Testis (tissue), 2 donors: ENCODE measurements at regions not wholly inside any gene's neighbourhood (a gene's known extent, or its start where the extent isn't known, plus 50 kb on each side); places are given as distances from the start of the nearest gene placed in this dataset.

Experiments used
- DNase-seq: peaks from one replicate; pipeline ENCODE4 v3.0.0-alpha.2; 2019
- H3K27ac ChIP-seq, 2 donors: fragments of 200-600 bp; sonication (generic); one replicate each; pipeline ENCODE4 v1.5.1; 2019
- H3K27me3 ChIP-seq: fragments of 200-600 bp; sonication (generic); one replicate; pipeline ENCODE4 v1.5.1; 2019
- H3K36me3 ChIP-seq: fragments of 200-600 bp; sonication (generic); one replicate; pipeline ENCODE4 v1.5.1; 2017; ENCODE audit warnings: low read depth; ENCODE audit errors: missing control alignments
- H3K4me1 ChIP-seq: fragments of 200-600 bp; sonication (generic); one replicate; pipeline ENCODE4 v1.5.1; 2019
- H3K4me3 ChIP-seq, 2 donors: fragments of 200-600 bp; sonication (generic); one replicate each; pipeline ENCODE4 v1.5.1; 2017 to 2019
- H3K9me3 ChIP-seq: fragments of 200-600 bp; sonication (generic); one replicate; pipeline ENCODE4 v1.5.1; 2017
- POLR2A ChIP-seq: fragments of 450-650 bp; IDR thresholded peaks from one replicate; pipeline ENCODE4 v1.6.1; 2017; ENCODE audit warnings: antibody characterized with exemption, mild to moderate bottlenecking, moderate library complexity
- WGBS, 2 donors: methylation state at CpG; one replicate each; pipeline ENCODE4 v1.1.5; 2018; 5-methylcytosine and 5-hydroxymethylcytosine counted together
- intact Hi-C: fragments of 100-400 bp; cut with DNase I; formaldehyde crosslinking; loops from one replicate; pipeline ENCODE4 v1.15.1; 2023; ENCODE audit warnings: low total_unique reads
- TF ChIP-seq, protein P1 (sequence below), 3 experiments: fragments of 450-650 bp in 2 of 3; fragments of 200-600 bp in 1 of 3; sonication (generic) in 1 of 3; IDR thresholded peaks; one replicate each; pipeline ENCODE4 v1.5.1; 2016 to 2019; ENCODE audit warnings: antibody characterized with exemption in 3 of 3, mild to moderate bottlenecking in 2 of 3, moderate library complexity in 1 of 3

- Histone ChIP-seq H3K27ac (no peak overlapping the region), H3K4me1 (no peaks in the 10 kb centered on the region), H3K36me3 (no peaks in the 10 kb centered on the region), H3K27me3 (no peaks in the 10 kb centered on the region), H3K9me3 (no peaks in the 10 kb centered on the region), H3K4me3 (no peak overlapping the region)
- 58 to 78% methylated on average over 2 of the region's 2 CpGs for WGBS, 2 donors
- TF ChIP-seq POLR2A, result no peak
- TF ChIP-seq, protein P1, sequence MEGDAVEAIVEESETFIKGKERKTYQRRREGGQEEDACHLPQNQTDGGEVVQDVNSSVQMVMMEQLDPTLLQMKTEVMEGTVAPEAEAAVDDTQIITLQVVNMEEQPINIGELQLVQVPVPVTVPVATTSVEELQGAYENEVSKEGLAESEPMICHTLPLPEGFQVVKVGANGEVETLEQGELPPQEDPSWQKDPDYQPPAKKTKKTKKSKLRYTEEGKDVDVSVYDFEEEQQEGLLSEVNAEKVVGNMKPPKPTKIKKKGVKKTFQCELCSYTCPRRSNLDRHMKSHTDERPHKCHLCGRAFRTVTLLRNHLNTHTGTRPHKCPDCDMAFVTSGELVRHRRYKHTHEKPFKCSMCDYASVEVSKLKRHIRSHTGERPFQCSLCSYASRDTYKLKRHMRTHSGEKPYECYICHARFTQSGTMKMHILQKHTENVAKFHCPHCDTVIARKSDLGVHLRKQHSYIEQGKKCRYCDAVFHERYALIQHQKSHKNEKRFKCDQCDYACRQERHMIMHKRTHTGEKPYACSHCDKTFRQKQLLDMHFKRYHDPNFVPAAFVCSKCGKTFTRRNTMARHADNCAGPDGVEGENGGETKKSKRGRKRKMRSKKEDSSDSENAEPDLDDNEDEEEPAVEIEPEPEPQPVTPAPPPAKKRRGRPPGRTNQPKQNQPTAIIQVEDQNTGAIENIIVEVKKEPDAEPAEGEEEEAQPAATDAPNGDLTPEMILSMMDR (IDR thresholded peaks at IDR 0.05), result no peak
- intact Hi-C loops, result no loop called here
- DNase-seq, result no peak
Observed at GRCh38 chr7:32264702-32265284, 194.6 kb upstream of the PDE1C start.

GRCh38 chr7:32263611-32264010, 193.4 kb upstream of the PDE1C start:
- TF ChIP-seq, protein P1 (IDR thresholded peaks at IDR 0.05), result no peak
- no peak for TF ChIP-seq POLR2A
- intact Hi-C loops, result no loop called here
- Histone ChIP-seq H3K27ac (no peak overlapping the region), H3K27me3 (no peaks in the 10 kb centered on the region), H3K9me3 (no peaks in the 10 kb centered on the region), H3K36me3 (no peaks in the 10 kb centered on the region), H3K4me3 (no peak overlapping the region), H3K4me1 (no peaks in the 10 kb centered on the region)
- DNase-seq, result no peak

DNA sequence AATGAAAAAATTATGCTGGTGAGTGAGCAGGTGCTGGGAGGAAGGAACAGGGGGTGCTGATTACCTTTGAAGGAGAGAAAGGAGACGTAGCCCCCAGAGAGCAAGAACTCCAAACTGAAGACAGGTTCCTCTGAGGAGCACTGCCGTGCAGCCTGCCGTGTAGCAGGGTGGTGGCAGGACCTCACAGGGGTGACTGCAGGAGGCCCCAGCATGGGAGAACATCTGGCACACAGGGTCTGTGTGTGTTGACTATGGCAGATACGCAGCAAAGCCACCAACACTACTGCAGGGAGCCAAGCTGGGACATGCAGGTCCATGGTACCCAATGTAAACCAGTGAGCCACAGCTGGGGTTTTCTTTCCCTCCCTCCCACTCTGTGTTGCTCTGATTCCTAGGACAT, 192.1 kb upstream of the PDE1C start:
- WGBS, 2 donors, result 71 to 76% methylated on average over 3 to 4 of the region's 4 CpGs
- DNase-seq, result no peak
- Histone ChIP-seq H3K4me3 (no peak overlapping the region), H3K27ac (no peak overlapping the region), H3K4me1 (no peaks in the 10 kb centered on the region), H3K27me3 (no peaks in the 10 kb centered on the region), H3K9me3 (no peaks in the 10 kb centered on the region), H3K36me3 (no peaks in the 10 kb centered on the region)
- TF ChIP-seq POLR2A, result no peak
- TF ChIP-seq, protein P1 (IDR thresholded peaks at IDR 0.05), result no peak
- intact Hi-C loops, result no loop called here

DNA sequence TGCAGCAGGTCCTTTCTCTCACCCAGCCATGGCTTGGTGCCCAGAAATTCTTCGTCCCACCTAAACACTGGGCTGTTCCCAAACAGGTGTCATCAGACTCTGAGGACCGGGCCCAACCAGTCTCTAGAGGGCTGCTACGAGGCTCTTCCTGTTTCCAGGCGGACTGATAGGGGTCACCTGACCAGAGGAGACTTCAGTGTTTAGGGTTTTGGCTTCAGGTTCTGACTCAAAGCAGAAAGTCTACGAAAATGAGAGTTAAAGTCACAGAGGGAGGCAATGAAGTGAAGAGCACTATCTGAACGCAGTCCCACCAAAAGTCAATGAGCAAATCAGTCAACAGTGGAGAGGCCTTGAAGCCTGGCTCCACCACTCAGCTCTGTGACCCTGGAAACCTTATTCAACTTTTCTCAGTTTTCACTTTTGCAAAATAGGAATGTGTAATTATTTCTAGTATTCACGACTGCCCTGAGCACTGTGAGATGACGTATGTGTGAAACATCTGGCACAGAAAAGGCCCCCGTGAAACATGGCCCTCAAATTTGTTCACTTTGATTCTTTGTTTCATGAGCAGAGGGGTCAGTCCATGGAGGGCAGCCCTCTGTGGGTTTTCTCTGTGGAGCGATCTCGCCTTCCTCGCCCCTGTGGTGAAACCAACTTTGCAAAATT, 189.9 kb upstream of the PDE1C start:
- H3K9me3 ChIP-seq, result no peaks in the 10 kb centered on the region
- WGBS, 2 donors, result 73 to 78% methylated on average over 12 of the region's 12 CpGs
- TF ChIP-seq, protein P1 (IDR thresholded peaks at IDR 0.05), result no peak
- TF ChIP-seq POLR2A, result no peak
- no peaks in the 10 kb centered on the region for H3K27me3 ChIP-seq
- no peak overlapping the region for H3K4me3 ChIP-seq
- H3K36me3 ChIP-seq, result no peaks in the 10 kb centered on the region
- H3K4me1 ChIP-seq, result no peaks in the 10 kb centered on the region
- intact Hi-C loops, result no loop called here
- H3K27ac ChIP-seq, result no peak overlapping the region
- DNase-seq, result no peak

- intact Hi-C loops, result no loop called here
- WGBS, 2 donors, result 84 to 93% methylated on average over 4 of the region's 4 CpGs
- TF ChIP-seq POLR2A, result no peak
- TF ChIP-seq, protein P1 (IDR thresholded peaks at IDR 0.05), result no peak
Observed at GRCh38 chr7:32258265-32258664, 188.1 kb upstream of the PDE1C start.

More at GRCh38 chr7:32258265-32258664, 188.1 kb upstream of the PDE1C start:
- H3K27ac ChIP-seq, result no peak overlapping the region
- no peaks in the 10 kb centered on the region for H3K36me3 ChIP-seq
- H3K9me3 ChIP-seq, result no peaks in the 10 kb centered on the region
- H3K27me3 ChIP-seq, result no peaks in the 10 kb centered on the region
- no peak for DNase-seq
- H3K4me3 ChIP-seq, result no peak overlapping the region
- H3K4me1 ChIP-seq, result no peaks in the 10 kb centered on the region
